ENCODE measurements at regions not wholly inside any gene's neighbourhood (a gene's known extent, or its start where the extent isn't known, plus 50 kb on each side); places are given as distances from the start of the nearest gene placed in this dataset.

- Histone ChIP-seq H3K79me2 (ENCODE audit: insufficient read depth, low read length) (no peaks in the 10 kb centered on the region), H4K20me1 (ENCODE audit: insufficient read depth, low read length, poor library complexity, severe bottlenecking) (no peaks in the 10 kb centered on the region), H3F3A (ENCODE audit: low read depth) (no peaks in the 10 kb centered on the region), H3K4me2 (ENCODE audit: low read depth, low read length, poor library complexity, severe bottlenecking) (no peak overlapping the region), H3K9me2 (replicated peaks; ENCODE audit: low read depth, low read length) (no peaks in the 10 kb centered on the region), H3K4me1 (ENCODE audit: insufficient read depth, low read length, poor library complexity, severe bottlenecking) (no peaks in the 10 kb centered on the region), H2AFZ (ENCODE audit: low read length) (no peak overlapping the region), H3K27me3 (ENCODE audit: insufficient read depth, low read length, poor library complexity, severe bottlenecking) (no peaks in the 10 kb centered on the region), H3K4me3 (ENCODE audit: low read length, poor library complexity, severe bottlenecking) (no peak overlapping the region), H3K36me3 (ENCODE audit: insufficient read depth, low read length) (no peaks in the 10 kb centered on the region), H3K9me3 (ENCODE audit: insufficient read depth, low read depth, low read length) (no peaks in the 10 kb centered on the region), H3K9ac (ENCODE audit: low read depth, low read length, poor library complexity, severe bottlenecking) (no peak overlapping the region)
- TF ChIP-seq, protein P1, sequence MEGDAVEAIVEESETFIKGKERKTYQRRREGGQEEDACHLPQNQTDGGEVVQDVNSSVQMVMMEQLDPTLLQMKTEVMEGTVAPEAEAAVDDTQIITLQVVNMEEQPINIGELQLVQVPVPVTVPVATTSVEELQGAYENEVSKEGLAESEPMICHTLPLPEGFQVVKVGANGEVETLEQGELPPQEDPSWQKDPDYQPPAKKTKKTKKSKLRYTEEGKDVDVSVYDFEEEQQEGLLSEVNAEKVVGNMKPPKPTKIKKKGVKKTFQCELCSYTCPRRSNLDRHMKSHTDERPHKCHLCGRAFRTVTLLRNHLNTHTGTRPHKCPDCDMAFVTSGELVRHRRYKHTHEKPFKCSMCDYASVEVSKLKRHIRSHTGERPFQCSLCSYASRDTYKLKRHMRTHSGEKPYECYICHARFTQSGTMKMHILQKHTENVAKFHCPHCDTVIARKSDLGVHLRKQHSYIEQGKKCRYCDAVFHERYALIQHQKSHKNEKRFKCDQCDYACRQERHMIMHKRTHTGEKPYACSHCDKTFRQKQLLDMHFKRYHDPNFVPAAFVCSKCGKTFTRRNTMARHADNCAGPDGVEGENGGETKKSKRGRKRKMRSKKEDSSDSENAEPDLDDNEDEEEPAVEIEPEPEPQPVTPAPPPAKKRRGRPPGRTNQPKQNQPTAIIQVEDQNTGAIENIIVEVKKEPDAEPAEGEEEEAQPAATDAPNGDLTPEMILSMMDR (conservative IDR thresholded peaks at IDR 0.05; ENCODE audit: low read length) = no peak
- no peak for TF ChIP-seq EZH2phosphoT487 (IDR thresholded peaks at IDR 0.05; ENCODE audit: borderline replicate concordance)
Observed at GRCh38 chr3:178131801-178132200, 404.4 kb upstream of the KCNMB2 start.

DNA sequence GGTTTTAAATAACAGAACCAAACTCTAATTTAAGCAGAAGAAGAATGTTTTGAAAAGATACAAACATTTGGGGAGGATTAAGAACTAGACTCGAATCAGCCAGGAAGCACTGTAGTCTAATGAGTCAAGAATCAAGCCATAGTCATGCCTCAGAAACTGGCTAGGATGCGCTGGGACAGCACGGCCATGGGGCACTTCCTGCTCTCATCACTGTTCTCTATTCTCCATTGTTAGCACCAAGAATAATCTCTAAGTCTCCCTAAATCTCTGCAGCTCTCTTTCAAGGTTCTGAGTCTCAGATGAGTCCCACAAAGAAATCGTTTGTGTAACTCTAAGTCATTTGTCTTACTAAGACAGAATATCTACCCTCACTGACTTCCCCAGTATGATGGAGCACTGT, 399.0 kb upstream of the KCNMB2 start:
- Histone ChIP-seq H4K20me1 (ENCODE audit: insufficient read depth, low read length, poor library complexity, severe bottlenecking) (no peaks in the 10 kb centered on the region), H3K9me2 (replicated peaks; ENCODE audit: low read depth, low read length) (no peaks in the 10 kb centered on the region), H3F3A (ENCODE audit: low read depth) (no peaks in the 10 kb centered on the region), H3K4me1 (ENCODE audit: insufficient read depth, low read length, poor library complexity, severe bottlenecking) (no peaks in the 10 kb centered on the region), H3K79me2 (ENCODE audit: insufficient read depth, low read length) (no peaks in the 10 kb centered on the region), H3K4me3 (ENCODE audit: low read length, poor library complexity, severe bottlenecking) (no peak overlapping the region), H3K36me3 (ENCODE audit: insufficient read depth, low read length) (no peaks in the 10 kb centered on the region), H3K4me2 (ENCODE audit: low read depth, low read length, poor library complexity, severe bottlenecking) (no peak overlapping the region), H3K9ac (ENCODE audit: low read depth, low read length, poor library complexity, severe bottlenecking) (no peak overlapping the region), H3K9me3 (ENCODE audit: insufficient read depth, low read depth, low read length) (no peaks in the 10 kb centered on the region), H3K27me3 (ENCODE audit: insufficient read depth, low read length, poor library complexity, severe bottlenecking) (no peaks in the 10 kb centered on the region), H2AFZ (ENCODE audit: low read length) (no peak overlapping the region; the same call in 1 of the 2 replicates)
- TF ChIP-seq EZH2phosphoT487 (IDR thresholded peaks at IDR 0.05; ENCODE audit: borderline replicate concordance) = no peak
- TF ChIP-seq, protein P1 (conservative IDR thresholded peaks at IDR 0.05; ENCODE audit: low read length) = no peak

GRCh38 chr3:178137831-178138230, 398.4 kb upstream of the KCNMB2 start:
- no peaks in the 10 kb centered on the region for H3K4me1 ChIP-seq (ENCODE audit: insufficient read depth, low read length, poor library complexity, severe bottlenecking)
- no peak overlapping the region for H3K9ac ChIP-seq (ENCODE audit: low read depth, low read length, poor library complexity, severe bottlenecking)

More at GRCh38 chr3:178137831-178138230, 398.4 kb upstream of the KCNMB2 start:
- Histone ChIP-seq H3K79me2 (ENCODE audit: insufficient read depth, low read length) (no peaks in the 10 kb centered on the region), H3F3A (ENCODE audit: low read depth) (no peaks in the 10 kb centered on the region), H3K9me3 (ENCODE audit: insufficient read depth, low read depth, low read length) (no peaks in the 10 kb centered on the region), H3K27me3 (ENCODE audit: insufficient read depth, low read length, poor library complexity, severe bottlenecking) (no peaks in the 10 kb centered on the region), H3K9me2 (replicated peaks; ENCODE audit: low read depth, low read length) (no peaks in the 10 kb centered on the region), H3K36me3 (ENCODE audit: insufficient read depth, low read length) (no peaks in the 10 kb centered on the region), H3K4me2 (ENCODE audit: low read depth, low read length, poor library complexity, severe bottlenecking) (no peak overlapping the region), H4K20me1 (ENCODE audit: insufficient read depth, low read length, poor library complexity, severe bottlenecking) (no peaks in the 10 kb centered on the region), H2AFZ (ENCODE audit: low read length) (no peak overlapping the region), H3K4me3 (ENCODE audit: low read length, poor library complexity, severe bottlenecking) (no peak overlapping the region)
- no peak for TF ChIP-seq EZH2phosphoT487 (IDR thresholded peaks at IDR 0.05; ENCODE audit: borderline replicate concordance)
- TF ChIP-seq, protein P1 (conservative IDR thresholded peaks at IDR 0.05; ENCODE audit: low read length) = no peak

Data from Loucy (cell line).